ENCODE measurements at regions not wholly inside any gene's neighbourhood (a gene's known extent, or its start where the extent isn't known, plus 50 kb on each side); places are given as distances from the start of the nearest gene placed in this dataset.

- no peak for DNase-seq (ENCODE audit: low read depth in 1 of 2, low spot score in 1 of 2)
- TF ChIP-seq GABPA (IDR thresholded peaks at IDR 0.05; ENCODE audit: low read depth): no peak
- no peak for TF ChIP-seq POLR2AphosphoS5 (IDR thresholded peaks at IDR 0.05; ENCODE audit: low read depth)
- TF ChIP-seq SPI1 (IDR thresholded peaks at IDR 0.05; ENCODE audit: borderline replicate concordance, low read depth): no peak
- no peak for TF ChIP-seq CTCF (IDR thresholded peaks at IDR 0.05; ENCODE audit: insufficient read depth, low read length)
- no peak for TF ChIP-seq REST (IDR thresholded peaks at IDR 0.05; ENCODE audit: insufficient replicate concordance, low read depth)
- Histone ChIP-seq H3K27ac (replicated peaks) (no peak overlapping the region), H3K4me3 (replicated peaks; ENCODE audit: insufficient read depth, low read length) (no peak overlapping the region), H3K27me3 (ENCODE audit: insufficient read depth, poor library complexity, severe bottlenecking) (no peaks in the 10 kb centered on the region)
Measured at GRCh38 chr2:15715596-15715995, 123.9 kb downstream of the DDX1 start.

GRCh38 chr2:15718103-15718943, 126.7 kb downstream of the DDX1 start:
- Histone ChIP-seq H3K27me3 (ENCODE audit: insufficient read depth, poor library complexity, severe bottlenecking) (no peaks in the 10 kb centered on the region), H3K27ac (replicated peaks) (no peak overlapping the region), H3K4me3 (replicated peaks; ENCODE audit: insufficient read depth, low read length) (no peak overlapping the region)
- DNase-seq (ENCODE audit: low read depth in 1 of 2, low spot score in 1 of 2): no peak
- TF ChIP-seq CTCF (IDR thresholded peaks at IDR 0.05; ENCODE audit: insufficient read depth, low read length) (no peak), REST (IDR thresholded peaks at IDR 0.05; ENCODE audit: insufficient replicate concordance, low read depth) (no peak), POLR2AphosphoS5 (IDR thresholded peaks at IDR 0.05; ENCODE audit: low read depth) (no peak), GABPA (IDR thresholded peaks at IDR 0.05; ENCODE audit: low read depth) (no peak), SPI1 (IDR thresholded peaks at IDR 0.05; ENCODE audit: borderline replicate concordance, low read depth) (no peak)

- TF ChIP-seq REST (IDR thresholded peaks at IDR 0.05; ENCODE audit: insufficient replicate concordance, low read depth): no peak
- TF ChIP-seq CTCF (IDR thresholded peaks at IDR 0.05; ENCODE audit: insufficient read depth, low read length): no peak
- no peak for TF ChIP-seq GABPA (IDR thresholded peaks at IDR 0.05; ENCODE audit: low read depth)
- no peak for TF ChIP-seq POLR2AphosphoS5 (IDR thresholded peaks at IDR 0.05; ENCODE audit: low read depth)
- no peak for TF ChIP-seq SPI1 (IDR thresholded peaks at IDR 0.05; ENCODE audit: borderline replicate concordance, low read depth)
- Histone ChIP-seq H3K27me3 (ENCODE audit: insufficient read depth, poor library complexity, severe bottlenecking) (no peaks in the 10 kb centered on the region), H3K27ac (replicated peaks) (no peak overlapping the region), H3K4me3 (replicated peaks; ENCODE audit: insufficient read depth, low read length) (no peak overlapping the region)
- DNase-seq (ENCODE audit: low read depth in 1 of 2, low spot score in 1 of 2): no peak
Measured at GRCh38 chr2:15718944-15719323, 127.3 kb downstream of the DDX1 start.

Measured in HL-60 (cell line).